ENCODE measurements at regions not wholly inside any gene's neighbourhood (a gene's known extent, or its start where the extent isn't known, plus 50 kb on each side); places are given as distances from the start of the nearest gene placed in this dataset.
"Not testable (repeated sequence)": the region's sequence is repeated elsewhere in the genome, so short reads cannot be mapped to it uniquely, and the experiment has no call there.

- Histone ChIP-seq H3K27ac (ENCODE audit: low read length) (no peak overlapping the region), H3K27me3 (ENCODE audit: control insufficient read depth in 1 of 2, insufficient read depth in 2 of 2, low read length in 2 of 2) (no peaks in the 10 kb centered on the region), H3K9me3 (ENCODE audit: control insufficient read depth in 2 of 2, low read length in 2 of 2) (peaks cover 0 to 3% of the 10 kb centered on the region in 2 donors), H3K4me1 (ENCODE audit: control insufficient read depth, insufficient read depth, low read length) (no peaks in the 10 kb centered on the region), H3K9ac (ENCODE audit: low read length in 2 of 2) (no peak overlapping the region), H3K36me3 (ENCODE audit: control insufficient read depth in 2 of 2, insufficient read depth in 2 of 2, low read length in 2 of 2) (no peaks in the 10 kb centered on the region), H3K4me3 (ENCODE audit: low read length in 2 of 2) (no peak overlapping the region)
Observed at GRCh38 chr12:23140710-23141109, 515.7 kb downstream of the ETNK1 start.

GRCh38 chr12:23141335-23141734 lies 516.4 kb downstream of the ETNK1 start:
- no peaks in the 10 kb centered on the region for H3K27me3 ChIP-seq (ENCODE audit: control insufficient read depth in 1 of 2, insufficient read depth in 2 of 2, low read length in 2 of 2)
- no peak overlapping the region for H3K9ac ChIP-seq (ENCODE audit: low read length in 2 of 2)
- H3K9me3 ChIP-seq (ENCODE audit: control insufficient read depth in 2 of 2, low read length in 2 of 2), result peaks cover 0 to 3% of the 10 kb centered on the region in 2 donors
- H3K36me3 ChIP-seq (ENCODE audit: control insufficient read depth in 2 of 2, insufficient read depth in 2 of 2, low read length in 2 of 2), result no peaks in the 10 kb centered on the region
- no peak overlapping the region for H3K4me3 ChIP-seq (ENCODE audit: low read length in 2 of 2)
- no peaks in the 10 kb centered on the region for H3K4me1 ChIP-seq (ENCODE audit: control insufficient read depth, insufficient read depth, low read length)
- H3K27ac ChIP-seq (ENCODE audit: low read length), result no peak overlapping the region

- H3K4me3 ChIP-seq (ENCODE audit: low read length in 2 of 2); H3K36me3 ChIP-seq (ENCODE audit: control insufficient read depth in 2 of 2, insufficient read depth in 2 of 2, low read length in 2 of 2); H3K9me3 ChIP-seq (ENCODE audit: control insufficient read depth in 2 of 2, low read length in 2 of 2); H3K9ac ChIP-seq (ENCODE audit: low read length in 2 of 2); H3K27me3 ChIP-seq (ENCODE audit: control insufficient read depth in 1 of 2, insufficient read depth in 2 of 2, low read length in 2 of 2); H3K4me1 ChIP-seq (ENCODE audit: control insufficient read depth, insufficient read depth, low read length); H3K27ac ChIP-seq (ENCODE audit: low read length): not testable (repeated sequence)
Observed at GRCh38 chr12:23146070-23146469, 521.1 kb downstream of the ETNK1 start.

GRCh38 chr12:23168459-23168858 lies 543.5 kb downstream of the ETNK1 start:
- Histone ChIP-seq H3K9me3 (ENCODE audit: control insufficient read depth in 2 of 2, low read length in 2 of 2) (peaks cover 0 to 2% of the 10 kb centered on the region in 2 donors), H3K9ac (ENCODE audit: low read length in 2 of 2) (no peak overlapping the region)

GRCh38 chr12:23169012-23169695 lies 544.2 kb downstream of the ETNK1 start:
- no peaks in the 10 kb centered on the region for H3K4me1 ChIP-seq (ENCODE audit: control insufficient read depth, insufficient read depth, low read length)
- H3K4me3 ChIP-seq (ENCODE audit: low read length in 2 of 2), result no peak overlapping the region
- H3K9me3 ChIP-seq (ENCODE audit: control insufficient read depth in 2 of 2, low read length in 2 of 2), result peaks cover 0 to 2% of the 10 kb centered on the region in 2 donors
- H3K36me3 ChIP-seq (ENCODE audit: control insufficient read depth in 2 of 2, insufficient read depth in 2 of 2, low read length in 2 of 2), result no peaks in the 10 kb centered on the region
- no peak overlapping the region for H3K27ac ChIP-seq (ENCODE audit: low read length)
- H3K9ac ChIP-seq (ENCODE audit: low read length in 2 of 2), result no peak overlapping the region
- no peaks in the 10 kb centered on the region for H3K27me3 ChIP-seq (ENCODE audit: control insufficient read depth in 1 of 2, insufficient read depth in 2 of 2, low read length in 2 of 2)

More at GRCh38 chr12:23168459-23168858, 543.5 kb downstream of the ETNK1 start:
- Histone ChIP-seq H3K4me1 (ENCODE audit: control insufficient read depth, insufficient read depth, low read length) (no peaks in the 10 kb centered on the region), H3K27me3 (ENCODE audit: control insufficient read depth in 1 of 2, insufficient read depth in 2 of 2, low read length in 2 of 2) (no peaks in the 10 kb centered on the region), H3K36me3 (ENCODE audit: control insufficient read depth in 2 of 2, insufficient read depth in 2 of 2, low read length in 2 of 2) (no peaks in the 10 kb centered on the region), H3K27ac (ENCODE audit: low read length) (no peak overlapping the region), H3K4me3 (ENCODE audit: low read length in 2 of 2) (no peak overlapping the region)

- H3K36me3 ChIP-seq (ENCODE audit: control insufficient read depth in 2 of 2, insufficient read depth in 2 of 2, low read length in 2 of 2), result no peaks in the 10 kb centered on the region
- H3K4me1 ChIP-seq (ENCODE audit: control insufficient read depth, insufficient read depth, low read length), result no peaks in the 10 kb centered on the region
- H3K9ac ChIP-seq (ENCODE audit: low read length in 2 of 2), result no peak overlapping the region
- no peak overlapping the region for H3K4me3 ChIP-seq (ENCODE audit: low read length in 2 of 2)
- H3K27ac ChIP-seq (ENCODE audit: low read length), result no peak overlapping the region
- peaks cover 0 to 2% of the 10 kb centered on the region in 2 donors for H3K9me3 ChIP-seq (ENCODE audit: control insufficient read depth in 2 of 2, low read length in 2 of 2)
- H3K27me3 ChIP-seq (ENCODE audit: control insufficient read depth in 1 of 2, insufficient read depth in 2 of 2, low read length in 2 of 2), result no peaks in the 10 kb centered on the region
Observed at GRCh38 chr12:23169696-23170013, 544.7 kb downstream of the ETNK1 start.

GRCh38 chr12:23174917-23175316 lies 549.9 kb downstream of the ETNK1 start:
- Histone ChIP-seq H3K36me3 (ENCODE audit: control insufficient read depth in 2 of 2, insufficient read depth in 2 of 2, low read length in 2 of 2) (no peaks in the 10 kb centered on the region), H3K9me3 (ENCODE audit: control insufficient read depth in 2 of 2, low read length in 2 of 2) (no peaks in the 10 kb centered on the region), H3K4me3 (ENCODE audit: low read length in 2 of 2) (no peak overlapping the region), H3K9ac (ENCODE audit: low read length in 2 of 2) (no peak overlapping the region), H3K27me3 (ENCODE audit: control insufficient read depth in 1 of 2, insufficient read depth in 2 of 2, low read length in 2 of 2) (no peaks in the 10 kb centered on the region), H3K27ac (ENCODE audit: low read length) (no peak overlapping the region), H3K4me1 (ENCODE audit: control insufficient read depth, insufficient read depth, low read length) (no peaks in the 10 kb centered on the region)

GRCh38 chr12:23185346-23185745 lies 560.4 kb downstream of the ETNK1 start:
- Histone ChIP-seq H3K9me3 (ENCODE audit: control insufficient read depth in 2 of 2, low read length in 2 of 2) (no peaks in the 10 kb centered on the region), H3K4me3 (ENCODE audit: low read length in 2 of 2) (no peak overlapping the region), H3K27me3 (ENCODE audit: control insufficient read depth in 1 of 2, insufficient read depth in 2 of 2, low read length in 2 of 2) (no peaks in the 10 kb centered on the region), H3K4me1 (ENCODE audit: control insufficient read depth, insufficient read depth, low read length) (no peaks in the 10 kb centered on the region), H3K36me3 (ENCODE audit: control insufficient read depth in 2 of 2, insufficient read depth in 2 of 2, low read length in 2 of 2) (no peaks in the 10 kb centered on the region), H3K9ac (ENCODE audit: low read length in 2 of 2) (no peak overlapping the region), H3K27ac (ENCODE audit: low read length) (no peak overlapping the region)

GRCh38 chr12:23186950-23187349 lies 562.0 kb downstream of the ETNK1 start:
- Histone ChIP-seq H3K36me3 (ENCODE audit: control insufficient read depth in 2 of 2, insufficient read depth in 2 of 2, low read length in 2 of 2) (no peaks in the 10 kb centered on the region), H3K9me3 (ENCODE audit: control insufficient read depth in 2 of 2, low read length in 2 of 2) (no peaks in the 10 kb centered on the region), H3K4me3 (ENCODE audit: low read length in 2 of 2) (no peak overlapping the region), H3K4me1 (ENCODE audit: control insufficient read depth, insufficient read depth, low read length) (no peaks in the 10 kb centered on the region), H3K9ac (ENCODE audit: low read length in 2 of 2) (no peak overlapping the region), H3K27me3 (ENCODE audit: control insufficient read depth in 1 of 2, insufficient read depth in 2 of 2, low read length in 2 of 2) (no peaks in the 10 kb centered on the region), H3K27ac (ENCODE audit: low read length) (no peak overlapping the region)

- no peak overlapping the region for H3K9ac ChIP-seq (ENCODE audit: low read length in 2 of 2)
Observed at GRCh38 chr12:23193552-23193951, 568.6 kb downstream of the ETNK1 start.

GRCh38 chr12:23197266-23197665 lies 572.3 kb downstream of the ETNK1 start:
- no peaks in the 10 kb centered on the region for H3K9me3 ChIP-seq (ENCODE audit: control insufficient read depth in 2 of 2, low read length in 2 of 2)
- H3K9ac ChIP-seq (ENCODE audit: low read length in 2 of 2), result no peak overlapping the region
- H3K36me3 ChIP-seq (ENCODE audit: control insufficient read depth in 2 of 2, insufficient read depth in 2 of 2, low read length in 2 of 2), result no peaks in the 10 kb centered on the region
- H3K4me3 ChIP-seq (ENCODE audit: low read length in 2 of 2), result no peak overlapping the region
- H3K27me3 ChIP-seq (ENCODE audit: control insufficient read depth in 1 of 2, insufficient read depth in 2 of 2, low read length in 2 of 2), result no peaks in the 10 kb centered on the region
- no peak overlapping the region for H3K27ac ChIP-seq (ENCODE audit: low read length)
- no peaks in the 10 kb centered on the region for H3K4me1 ChIP-seq (ENCODE audit: control insufficient read depth, insufficient read depth, low read length)

More at GRCh38 chr12:23193552-23193951, 568.6 kb downstream of the ETNK1 start:
- Histone ChIP-seq H3K27me3 (ENCODE audit: control insufficient read depth in 1 of 2, insufficient read depth in 2 of 2, low read length in 2 of 2) (no peaks in the 10 kb centered on the region), H3K4me3 (ENCODE audit: low read length in 2 of 2) (no peak overlapping the region), H3K4me1 (ENCODE audit: control insufficient read depth, insufficient read depth, low read length) (no peaks in the 10 kb centered on the region), H3K36me3 (ENCODE audit: control insufficient read depth in 2 of 2, insufficient read depth in 2 of 2, low read length in 2 of 2) (no peaks in the 10 kb centered on the region), H3K9me3 (ENCODE audit: control insufficient read depth in 2 of 2, low read length in 2 of 2) (no peaks in the 10 kb centered on the region), H3K27ac (ENCODE audit: low read length) (no peak overlapping the region)

Measured in stomach smooth muscle (tissue), 2 donors.